Astrocyte (in vitro differentiated cells and primary cell): ENCODE measurements at regions not wholly inside any gene's neighbourhood (a gene's known extent, or its start where the extent isn't known, plus 50 kb on each side); places are given as distances from the start of the nearest gene placed in this dataset.

ENCODE experiments used
- DNase-seq: peaks from one replicate; pipeline ENCODE4 v3.0.0-alpha.2; 2010; ENCODE audit warnings: low read depth
- FAIRE-seq: peaks from 2 replicates; lab custom pipeline; 2011; peaks lifted over from hg19 to GRCh38; lab: Jason Lieb, UNC
- H2AFZ ChIP-seq: 2 replicates; pipeline ENCODE4 v1.6.0; 2012; ENCODE audit warnings: low read depth, low read length, inconsistent platforms
- H3K27ac ChIP-seq: 2 replicates; pipeline ENCODE4 v1.5.1; 2011; ENCODE audit warnings: low read depth, low read length, inconsistent platforms
- H3K27me3 ChIP-seq: 2 replicates; pipeline ENCODE4 v1.6.0; 2011; ENCODE audit warnings: low read length, inconsistent platforms; ENCODE audit not compliant: insufficient read depth
- H3K36me3 ChIP-seq: 2 replicates; pipeline ENCODE4 v1.5.1; 2011; ENCODE audit warnings: low read length, inconsistent platforms; ENCODE audit not compliant: insufficient read depth
- H3K4me1 ChIP-seq: 2 replicates; pipeline ENCODE4 v1.5.1; 2011; ENCODE audit warnings: low read length, inconsistent platforms; ENCODE audit not compliant: insufficient read depth
- H3K4me2 ChIP-seq: 2 replicates; pipeline ENCODE4 v1.6.0; 2012; ENCODE audit warnings: low read length, inconsistent platforms
- H3K4me3 ChIP-seq: 2 replicates; pipeline ENCODE4 v1.5.1; 2011; ENCODE audit warnings: low read depth, mild to moderate bottlenecking, low read length, inconsistent platforms; ENCODE audit not compliant: insufficient read depth
- H3K79me2 ChIP-seq: 2 replicates; pipeline ENCODE4 v1.6.0; 2012; ENCODE audit warnings: mild to moderate bottlenecking, low read length, inconsistent platforms; ENCODE audit not compliant: insufficient read depth
- H3K9ac ChIP-seq: 2 replicates; pipeline ENCODE4 v1.6.0; 2012; ENCODE audit warnings: mild to moderate bottlenecking, low read length, inconsistent platforms
- H3K9me3 ChIP-seq: 2 replicates; pipeline ENCODE4 v1.5.1; 2012; ENCODE audit warnings: low read depth, mild to moderate bottlenecking, low read length, inconsistent platforms; ENCODE audit not compliant: insufficient read depth
- H4K20me1 ChIP-seq: 2 replicates; pipeline ENCODE4 v1.6.0; 2012; ENCODE audit warnings: low read length, inconsistent platforms; ENCODE audit not compliant: insufficient read depth
- H3K27ac Mint-ChIP-seq: one replicate; pipeline ENCODE4 v1.8.0; 2021; ENCODE audit warnings: mild to moderate bottlenecking, mixed read lengths; ENCODE audit not compliant: unreplicated experiment
- H3K27me3 Mint-ChIP-seq: one replicate; pipeline ENCODE4 v1.8.0; 2021; ENCODE audit warnings: low read depth, mixed read lengths; ENCODE audit not compliant: unreplicated experiment
- H3K36me3 Mint-ChIP-seq: one replicate; pipeline ENCODE4 v1.8.0; 2021; ENCODE audit warnings: low read depth, mixed read lengths; ENCODE audit not compliant: unreplicated experiment
- H3K4me1 Mint-ChIP-seq: one replicate; pipeline ENCODE4 v1.8.0; 2021; ENCODE audit warnings: low read depth, mixed read lengths; ENCODE audit not compliant: unreplicated experiment
- H3K4me3 Mint-ChIP-seq: one replicate; pipeline ENCODE4 v1.8.0; 2021; ENCODE audit warnings: mild to moderate bottlenecking, moderate library complexity, mixed read lengths; ENCODE audit not compliant: unreplicated experiment
- H3K9me3 Mint-ChIP-seq: one replicate; pipeline ENCODE4 v1.8.0; 2021; ENCODE audit warnings: mild to moderate bottlenecking, mixed read lengths; ENCODE audit not compliant: unreplicated experiment
- CTCF ChIP-seq: IDR thresholded peaks from 2 replicates; pipeline ENCODE4 v1.5.1; 2011; ENCODE audit warnings: low read depth, mild to moderate bottlenecking, inconsistent platforms, low read length, moderate library complexity; ENCODE audit not compliant: insufficient read depth
- EZH2 ChIP-seq: IDR thresholded peaks from 2 replicates; pipeline ENCODE4 v1.6.1; 2012; ENCODE audit warnings: mild to moderate bottlenecking, low read length, inconsistent platforms; ENCODE audit not compliant: insufficient read depth

GRCh38 chr4:108397850-108398249 lies 222.5 kb upstream of the RPL34 start:
- H3K27ac Mint-ChIP-seq = no peak overlapping the region
- H3K4me3 Mint-ChIP-seq = no peak overlapping the region
- peak overlapping the region; percentile 69 for H3K4me2 ChIP-seq
- no peak for TF ChIP-seq EZH2
- no peak for TF ChIP-seq CTCF
- no peaks in the 10 kb centered on the region for H3K9me3 Mint-ChIP-seq
- no peak overlapping the region for H2AFZ ChIP-seq
- peak overlapping the region; percentile 15 for H3K9ac ChIP-seq
- no peak for FAIRE-seq
- peaks cover 17% of the 10 kb centered on the region for H3K4me1 Mint-ChIP-seq
- no peaks in the 10 kb centered on the region for H3K9me3 ChIP-seq
- no peaks in the 10 kb centered on the region for H3K36me3 ChIP-seq
- peak overlapping the region; percentile 6 for H3K27ac ChIP-seq
- H3K79me2 ChIP-seq = no peaks in the 10 kb centered on the region
- H3K4me3 ChIP-seq = no peak overlapping the region
- peaks cover 3% of the 10 kb centered on the region for H3K27me3 ChIP-seq
- peaks cover 3% of the 10 kb centered on the region for H3K27me3 Mint-ChIP-seq
- no peaks in the 10 kb centered on the region for H3K36me3 Mint-ChIP-seq
- H3K4me1 ChIP-seq = peaks cover 22% of the 10 kb centered on the region
- H4K20me1 ChIP-seq = no peaks in the 10 kb centered on the region
- peak; percentile 42 for DNase-seq

- H3K4me2 ChIP-seq = no peak overlapping the region
- TF ChIP-seq EZH2 (no peak), CTCF (no peak)
- no peaks in the 10 kb centered on the region for H3K36me3 Mint-ChIP-seq
- peaks cover 22% of the 10 kb centered on the region for H3K4me1 ChIP-seq
- DNase-seq = no peak
- H4K20me1 ChIP-seq = no peaks in the 10 kb centered on the region
- no peak overlapping the region for H2AFZ ChIP-seq
- H3K27me3 Mint-ChIP-seq = peaks cover 3% of the 10 kb centered on the region
- H3K4me1 Mint-ChIP-seq = peaks cover 17% of the 10 kb centered on the region
- no peaks in the 10 kb centered on the region for H3K9me3 ChIP-seq
- no peak overlapping the region for H3K4me3 Mint-ChIP-seq
- FAIRE-seq = no peak
- H3K27ac ChIP-seq = no peak overlapping the region
- H3K27ac Mint-ChIP-seq = no peak overlapping the region
- H3K27me3 ChIP-seq = peaks cover 3% of the 10 kb centered on the region
- no peaks in the 10 kb centered on the region for H3K9me3 Mint-ChIP-seq
- no peak overlapping the region for H3K4me3 ChIP-seq
- H3K9ac ChIP-seq = no peak overlapping the region
- no peaks in the 10 kb centered on the region for H3K79me2 ChIP-seq
- H3K36me3 ChIP-seq = no peaks in the 10 kb centered on the region
These were observed 223.4 kb upstream of the RPL34 start for GRCh38 chr4:108396900-108397497.

- Histone ChIP-seq H3K79me2 (no peaks in the 10 kb centered on the region), H3K27me3 (peaks cover 3% of the 10 kb centered on the region), H3K4me2 (no peak overlapping the region), H3K36me3 (no peaks in the 10 kb centered on the region), H3K9ac (no peak overlapping the region), H3K27ac (no peak overlapping the region), H4K20me1 (no peaks in the 10 kb centered on the region), H3K4me1 (peaks cover 22% of the 10 kb centered on the region), H3K9me3 (no peaks in the 10 kb centered on the region), H3K4me3 (no peak overlapping the region), H2AFZ (no peak overlapping the region)
- no peaks in the 10 kb centered on the region for H3K36me3 Mint-ChIP-seq
- H3K27me3 Mint-ChIP-seq = peaks cover 3% of the 10 kb centered on the region
- FAIRE-seq = no peak
- H3K4me3 Mint-ChIP-seq = no peak overlapping the region
- H3K4me1 Mint-ChIP-seq = peaks cover 24% of the 10 kb centered on the region
- no peak overlapping the region for H3K27ac Mint-ChIP-seq
- TF ChIP-seq EZH2 = no peak
- no peak for TF ChIP-seq CTCF
- no peak for DNase-seq
- H3K9me3 Mint-ChIP-seq = no peaks in the 10 kb centered on the region
These were observed 224.6 kb upstream of the RPL34 start for GRCh38 chr4:108395786-108396185.
